RWPE2 (cell line): ENCODE measurements at regions not wholly inside any gene's neighbourhood (a gene's known extent, or its start where the extent isn't known, plus 50 kb on each side); places are given as distances from the start of the nearest gene placed in this dataset.

ENCODE experiments used
- ATAC-seq: fragments of 200-7000 bp; cut with Tn5 transposase; 3 replicates; pipeline ENCODE4 v1.9.1; 2021; ENCODE audit warnings: low read depth
- DNase-seq: peaks from one replicate; pipeline ENCODE4 v3.0.0-alpha.2; 2020; ENCODE audit warnings: low spot score
- H3K27ac ChIP-seq: fragments of 450-650 bp; 2 replicates; pipeline ENCODE4 v1.5.1; 2017; ENCODE audit warnings: mild to moderate bottlenecking; ENCODE audit not compliant: poor library complexity, severe bottlenecking
- H3K27me3 ChIP-seq: fragments of 250-450 bp; sonication (Bioruptor Pico); 2 replicates; pipeline ENCODE4 v1.5.1; 2021; ENCODE audit warnings: mild to moderate bottlenecking, moderate library complexity; ENCODE audit not compliant: insufficient read depth, poor library complexity, severe bottlenecking
- H3K36me3 ChIP-seq: fragments of 250-450 bp; sonication (Bioruptor Pico); 2 replicates; pipeline ENCODE4 v1.5.1; 2020; ENCODE audit warnings: low read depth, mild to moderate bottlenecking, moderate library complexity
- H3K4me1 ChIP-seq: fragments of 250-450 bp; sonication (Bioruptor Pico); 2 replicates; pipeline ENCODE4 v1.5.1; 2021; ENCODE audit warnings: mild to moderate bottlenecking, moderate library complexity; ENCODE audit not compliant: insufficient read depth, poor library complexity, severe bottlenecking
- H3K4me3 ChIP-seq: fragments of 250-450 bp; sonication (Bioruptor Pico); 2 replicates; pipeline ENCODE4 v1.5.1; 2021; ENCODE audit warnings: mild to moderate bottlenecking, moderate library complexity; ENCODE audit not compliant: severe bottlenecking
- H3K9me3 ChIP-seq: fragments of 250-450 bp; sonication (Bioruptor Pico); 2 replicates; pipeline ENCODE4 v1.5.1; 2021; ENCODE audit warnings: mild to moderate bottlenecking, moderate library complexity; ENCODE audit not compliant: severe bottlenecking
- TF ChIP-seq, protein P1 (sequence below): fragments of 450-650 bp; IDR thresholded peaks from one replicate; pipeline ENCODE4 v1.5.1; 2017; ENCODE audit warnings: mild to moderate bottlenecking, moderate library complexity; ENCODE audit not compliant: poor library complexity, severe bottlenecking

DNA sequence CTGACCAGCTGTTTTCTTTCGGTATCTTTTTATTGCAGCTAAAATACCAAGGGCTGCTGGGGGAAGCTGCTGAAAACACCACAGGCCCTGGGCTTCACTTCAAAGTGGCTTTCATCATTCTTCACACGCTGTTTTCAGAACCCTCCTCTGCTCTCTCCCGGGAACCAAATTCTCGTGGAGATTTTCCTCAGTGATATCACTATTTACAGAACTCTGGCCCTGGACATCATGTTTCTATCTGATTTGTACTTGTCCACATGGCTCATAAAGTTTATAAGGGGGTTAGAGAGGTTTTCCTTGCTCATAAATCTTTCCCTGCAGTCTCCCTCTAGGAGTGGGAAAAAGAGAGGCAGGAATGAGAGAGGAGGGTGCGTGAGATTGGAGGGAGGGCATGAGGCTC is 177.4 kb upstream of the NPVF start:
- H3K9me3 ChIP-seq, result no peaks in the 10 kb centered on the region
- DNase-seq, result no peak
- no peaks in the 10 kb centered on the region for H3K4me1 ChIP-seq
- H3K4me3 ChIP-seq, result no peak overlapping the region
- H3K36me3 ChIP-seq, result no peaks in the 10 kb centered on the region
- no peak for ATAC-seq
- H3K27me3 ChIP-seq, result no peaks in the 10 kb centered on the region
- TF ChIP-seq, protein P1, sequence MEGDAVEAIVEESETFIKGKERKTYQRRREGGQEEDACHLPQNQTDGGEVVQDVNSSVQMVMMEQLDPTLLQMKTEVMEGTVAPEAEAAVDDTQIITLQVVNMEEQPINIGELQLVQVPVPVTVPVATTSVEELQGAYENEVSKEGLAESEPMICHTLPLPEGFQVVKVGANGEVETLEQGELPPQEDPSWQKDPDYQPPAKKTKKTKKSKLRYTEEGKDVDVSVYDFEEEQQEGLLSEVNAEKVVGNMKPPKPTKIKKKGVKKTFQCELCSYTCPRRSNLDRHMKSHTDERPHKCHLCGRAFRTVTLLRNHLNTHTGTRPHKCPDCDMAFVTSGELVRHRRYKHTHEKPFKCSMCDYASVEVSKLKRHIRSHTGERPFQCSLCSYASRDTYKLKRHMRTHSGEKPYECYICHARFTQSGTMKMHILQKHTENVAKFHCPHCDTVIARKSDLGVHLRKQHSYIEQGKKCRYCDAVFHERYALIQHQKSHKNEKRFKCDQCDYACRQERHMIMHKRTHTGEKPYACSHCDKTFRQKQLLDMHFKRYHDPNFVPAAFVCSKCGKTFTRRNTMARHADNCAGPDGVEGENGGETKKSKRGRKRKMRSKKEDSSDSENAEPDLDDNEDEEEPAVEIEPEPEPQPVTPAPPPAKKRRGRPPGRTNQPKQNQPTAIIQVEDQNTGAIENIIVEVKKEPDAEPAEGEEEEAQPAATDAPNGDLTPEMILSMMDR, result no peak
- H3K27ac ChIP-seq, result no peak overlapping the region

DNA sequence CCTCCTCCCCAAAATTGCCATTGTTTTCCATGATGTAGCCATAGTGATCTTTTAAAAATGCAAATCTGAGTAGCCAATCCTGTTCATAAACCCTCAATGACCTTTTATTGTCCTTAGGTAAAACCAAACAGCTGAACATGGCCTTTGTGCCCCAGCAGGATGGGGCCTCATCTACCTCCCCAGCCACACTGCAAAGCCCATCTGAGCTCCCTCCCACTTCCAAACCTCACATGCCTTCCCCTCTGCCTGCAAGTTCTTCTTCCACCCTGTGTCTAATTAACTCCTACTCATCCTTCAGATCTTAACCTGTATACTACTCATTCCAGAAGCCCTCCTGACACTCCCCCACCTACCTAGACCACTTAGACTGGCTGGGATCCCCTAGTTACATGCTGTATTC is 178.8 kb upstream of the NPVF start:
- Histone ChIP-seq H3K27ac (no peak overlapping the region), H3K9me3 (no peaks in the 10 kb centered on the region), H3K4me1 (no peaks in the 10 kb centered on the region), H3K4me3 (no peak overlapping the region), H3K27me3 (no peaks in the 10 kb centered on the region), H3K36me3 (no peaks in the 10 kb centered on the region)
- ATAC-seq, result no peak
- no peak for DNase-seq
- TF ChIP-seq, protein P1, result no peak

DNA sequence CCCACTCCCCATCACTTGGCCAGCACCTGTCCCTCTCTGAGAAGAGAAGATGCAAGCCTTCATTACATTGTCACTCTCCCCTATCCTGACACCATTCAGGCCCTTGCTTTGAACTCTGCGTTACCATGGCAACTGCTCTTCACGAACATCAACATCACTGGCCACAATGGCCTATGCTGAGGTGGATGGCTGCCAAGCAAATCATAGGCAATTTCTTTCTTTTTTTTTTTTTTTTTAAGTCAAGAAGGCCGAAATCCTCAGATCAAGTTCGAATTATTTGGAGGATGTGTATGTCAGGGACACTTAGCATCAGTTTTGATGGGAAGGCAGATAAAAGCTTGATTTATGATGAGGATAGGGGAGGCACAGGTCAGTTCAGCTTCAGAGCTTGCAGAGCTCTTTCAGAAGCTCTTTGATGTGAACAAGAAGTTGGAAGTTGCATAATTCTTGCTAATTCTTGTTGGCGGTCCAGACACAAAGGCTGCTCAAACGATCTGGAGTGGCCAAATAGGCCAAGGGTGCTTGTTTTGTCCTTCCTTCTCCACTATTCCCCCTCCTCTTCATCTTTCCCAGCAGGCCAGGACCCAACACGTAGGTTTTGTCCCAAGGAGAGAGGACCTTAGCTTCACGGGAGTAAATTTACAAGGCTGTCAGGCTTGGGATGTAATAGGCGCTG is 179.9 kb upstream of the NPVF start:
- H3K27me3 ChIP-seq, result no peaks in the 10 kb centered on the region

DNA sequence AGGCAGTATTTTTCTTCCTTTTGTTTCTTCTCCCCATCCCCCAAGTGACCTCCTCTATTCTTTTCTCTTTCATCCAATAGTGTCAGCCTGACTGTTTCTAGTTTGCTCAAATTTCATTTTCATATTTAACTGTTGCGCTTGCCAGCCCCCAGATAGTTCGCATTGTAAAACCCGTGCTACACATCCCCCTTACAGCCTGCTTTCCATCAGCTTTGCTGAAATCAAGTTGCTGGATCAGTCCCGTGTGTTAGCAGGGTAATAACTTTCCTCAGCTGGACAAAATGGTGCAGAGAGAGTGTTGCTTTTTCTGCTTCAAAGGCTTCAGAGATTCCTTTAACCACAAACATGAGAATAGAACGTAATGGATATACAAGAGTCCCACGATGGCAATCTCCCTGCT is 180.6 kb upstream of the NPVF start:
- ATAC-seq (no peak), DNase-seq (no peak)
- Histone ChIP-seq H3K9me3 (no peaks in the 10 kb centered on the region), H3K36me3 (no peaks in the 10 kb centered on the region), H3K27ac (no peak overlapping the region), H3K4me1 (no peaks in the 10 kb centered on the region), H3K27me3 (no peaks in the 10 kb centered on the region), H3K4me3 (no peak overlapping the region)
- TF ChIP-seq, protein P1, result no peak

More for the DNA sequence above, 179.9 kb upstream of the NPVF start:
- H3K4me1 ChIP-seq, result no peaks in the 10 kb centered on the region
- TF ChIP-seq, protein P1, result no peak
- no peaks in the 10 kb centered on the region for H3K9me3 ChIP-seq
- no peaks in the 10 kb centered on the region for H3K36me3 ChIP-seq
- ATAC-seq (no peak), DNase-seq (no peak)
- H3K27ac ChIP-seq, result no peak overlapping the region
- H3K4me3 ChIP-seq, result no peak overlapping the region

DNA sequence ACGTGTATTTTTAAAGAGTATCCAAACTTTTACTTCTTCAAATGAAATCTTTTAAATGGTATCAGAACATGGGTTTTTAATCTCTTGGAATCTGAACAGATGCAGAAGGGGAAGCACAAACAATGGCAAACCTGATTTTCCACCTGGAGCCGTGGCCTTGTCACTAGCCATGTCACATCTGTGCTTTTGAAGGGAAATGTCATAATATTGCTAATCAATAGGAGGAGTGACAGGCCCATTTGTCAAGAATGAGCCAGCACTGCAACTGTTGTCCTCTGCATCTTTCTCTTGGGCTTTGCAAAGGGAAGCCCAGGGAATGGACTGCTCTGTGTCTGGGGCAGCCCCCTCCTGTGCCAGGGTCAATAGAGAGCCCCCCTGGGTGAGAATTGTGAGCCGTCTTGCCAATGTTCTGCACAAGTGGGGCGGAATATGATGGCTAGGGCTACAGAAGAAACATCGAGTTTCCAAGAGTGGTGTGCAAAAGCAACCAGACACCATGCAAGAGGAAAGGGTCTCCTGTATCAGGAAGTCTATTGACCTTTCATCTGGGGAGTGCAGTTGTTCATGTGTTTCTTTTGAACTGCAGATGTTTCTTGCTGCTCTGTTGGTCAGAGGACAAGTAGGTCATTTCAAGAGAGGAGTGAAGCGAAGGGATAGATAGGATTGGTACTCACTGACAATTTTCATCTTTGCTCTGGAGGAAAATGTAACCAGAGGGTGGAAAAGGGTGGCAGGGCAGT is 181.8 kb upstream of the NPVF start:
- H3K9me3 ChIP-seq, result no peaks in the 10 kb centered on the region
- no peaks in the 10 kb centered on the region for H3K36me3 ChIP-seq
- ATAC-seq, result no peak
- H3K27me3 ChIP-seq, result no peaks in the 10 kb centered on the region
- H3K4me3 ChIP-seq, result no peak overlapping the region
- no peak overlapping the region for H3K27ac ChIP-seq
- no peaks in the 10 kb centered on the region for H3K4me1 ChIP-seq
- no peak for DNase-seq
- TF ChIP-seq, protein P1, result no peak
